Vagina (tissue), 2 donors: ENCODE measurements at regions not wholly inside any gene's neighbourhood (a gene's known extent, or its start where the extent isn't known, plus 50 kb on each side); places are given as distances from the start of the nearest gene placed in this dataset.

Experiments
- DNase-seq, 2 donors: peaks; one replicate each; pipeline ENCODE4 v3.0.0-alpha.2; 2017; ENCODE audit errors: extremely low spot score in 2 of 2
- H3K27ac ChIP-seq: fragments of 200-600 bp; sonication (generic); one replicate; pipeline ENCODE4 v1.5.1; 2019
- H3K27me3 ChIP-seq: fragments of 200-600 bp; sonication (generic); one replicate; pipeline ENCODE4 v1.5.1; 2019
- H3K36me3 ChIP-seq, 2 donors: fragments of 200-600 bp; sonication (generic); one replicate each; pipeline ENCODE4 v1.5.1; 2017 to 2019
- H3K4me1 ChIP-seq: fragments of 200-600 bp; sonication (generic); one replicate; pipeline ENCODE4 v1.5.1; 2019
- H3K4me3 ChIP-seq, 2 donors: fragments of 200-600 bp; sonication (generic); 1 replicate in 1 of 2; 2 replicates in 1 of 2; pipeline ENCODE4 v1.5.1; 2016 to 2019
- H3K9me3 ChIP-seq: fragments of 200-600 bp; sonication (generic); one replicate; pipeline ENCODE4 v1.5.1; 2019
- CTCF ChIP-seq, 3 experiments: fragments of 450-650 bp in 2 of 3; fragments of 200-600 bp in 1 of 3; sonication (generic) in 1 of 3; IDR thresholded peaks; one replicate each; pipeline ENCODE4 v1.5.1; 2017 to 2019; ENCODE audit warnings: antibody characterized with exemption in 3 of 3, mild to moderate bottlenecking in 2 of 3, moderate library complexity in 2 of 3
- POLR2A ChIP-seq, 2 donors: fragments of 450-650 bp; IDR thresholded peaks; one replicate each; pipeline ENCODE4 v1.6.1; 2017; ENCODE audit warnings: antibody characterized with exemption in 2 of 2, mild to moderate bottlenecking in 2 of 2, moderate library complexity in 2 of 2
- POLR2AphosphoS5 ChIP-seq, 2 donors: sonication (generic); formaldehyde crosslinking; IDR thresholded peaks; one replicate each; pipeline ENCODE4 v1.9.0; 2017; ENCODE audit warnings: antibody characterized with exemption in 2 of 2, mild to moderate bottlenecking in 2 of 2, low read depth in 1 of 2; ENCODE audit not compliant: insufficient read depth in 1 of 2
- intact Hi-C: fragments of 100-400 bp; cut with DNase I; formaldehyde crosslinking; loops from one replicate; pipeline ENCODE4 v1.15.1; 2023

- Histone ChIP-seq H3K27me3 (no peaks in the 10 kb centered on the region), H3K27ac (no peak overlapping the region)
Measured at GRCh38 chr13:111915104-111915551, 151.8 kb upstream of the SOX1 start.

GRCh38 chr13:111916201-111916600 is 150.7 kb upstream of the SOX1 start:
- no peaks in the 10 kb centered on the region for H3K4me1 ChIP-seq
- no peak overlapping the region for H3K27ac ChIP-seq
- no peaks in the 10 kb centered on the region for H3K9me3 ChIP-seq
- peak in 1 of 2 donors; percentile 25 for DNase-seq
- intact Hi-C loops, result no loop called here
- H3K4me3 ChIP-seq, result no peak overlapping the region
- no peaks in the 10 kb centered on the region for H3K36me3 ChIP-seq
- TF ChIP-seq CTCF (IDR thresholded peaks at IDR 0.05), result no peak
- no peaks in the 10 kb centered on the region for H3K27me3 ChIP-seq

More at GRCh38 chr13:111915104-111915551, 151.8 kb upstream of the SOX1 start:
- no peak overlapping the region for H3K4me3 ChIP-seq
- H3K4me1 ChIP-seq, result no peaks in the 10 kb centered on the region
- no peaks in the 10 kb centered on the region for H3K9me3 ChIP-seq
- no peaks in the 10 kb centered on the region for H3K36me3 ChIP-seq
- peak; percentile 74 to 77 for DNase-seq
- no peak for TF ChIP-seq POLR2A (IDR thresholded peaks at IDR 0.05)
- TF ChIP-seq POLR2AphosphoS5 (IDR thresholded peaks at IDR 0.05; ENCODE audit: insufficient read depth in 1 of 2, low read depth in 1 of 2), result no peak
- TF ChIP-seq CTCF (IDR thresholded peaks at IDR 0.05), result no peak
- intact Hi-C loops, result no loop called here

DNA sequence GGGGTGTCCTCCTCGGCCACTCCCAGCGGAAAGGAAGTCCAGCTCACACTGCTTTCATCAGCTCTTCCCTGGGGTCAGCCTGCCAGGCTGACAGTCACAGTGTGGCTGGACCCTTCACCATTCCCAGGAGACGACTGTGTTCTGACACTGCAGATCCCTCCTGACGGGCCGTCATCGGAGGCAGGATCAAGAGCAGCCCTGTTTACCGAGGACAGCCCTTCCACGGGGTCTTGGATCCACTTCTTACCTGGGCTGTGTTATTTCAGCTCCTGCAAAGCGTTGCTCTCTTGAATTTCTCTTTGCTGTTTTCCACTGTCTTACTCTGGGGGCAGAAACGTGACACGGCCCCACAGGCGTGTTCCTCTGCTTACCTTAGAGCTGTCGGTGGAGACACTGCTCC is 149.9 kb upstream of the SOX1 start:
- Histone ChIP-seq H3K4me1 (no peaks in the 10 kb centered on the region), H3K36me3 (no peaks in the 10 kb centered on the region), H3K9me3 (no peaks in the 10 kb centered on the region), H3K27ac (no peak overlapping the region), H3K27me3 (no peaks in the 10 kb centered on the region), H3K4me3 (no peak overlapping the region)
- no peak for DNase-seq
- intact Hi-C loops, result no loop called here
- no peak for TF ChIP-seq POLR2A (IDR thresholded peaks at IDR 0.05)
- TF ChIP-seq CTCF (IDR thresholded peaks at IDR 0.05), result no peak
- no peak for TF ChIP-seq POLR2AphosphoS5 (IDR thresholded peaks at IDR 0.05; ENCODE audit: insufficient read depth in 1 of 2, low read depth in 1 of 2)

DNA sequence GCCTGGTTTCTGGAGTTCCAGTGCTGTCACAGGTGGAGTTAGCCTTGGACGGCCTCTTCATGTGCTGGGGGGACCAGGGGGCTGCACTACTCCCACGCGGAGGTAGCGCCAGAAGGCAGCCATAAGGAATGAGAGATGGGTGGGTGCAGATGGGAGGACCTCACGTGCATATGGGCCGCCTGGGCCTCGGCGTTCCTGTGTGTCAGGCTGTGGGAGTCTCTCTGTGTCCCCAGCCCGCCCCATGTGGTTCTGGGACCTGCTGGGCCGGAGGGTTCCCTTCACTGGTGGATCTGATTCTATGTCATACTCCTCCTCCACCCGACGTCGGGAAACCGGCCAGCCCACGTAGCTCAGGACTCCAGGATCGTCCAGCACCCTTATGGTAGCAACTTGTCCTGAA is 149.0 kb upstream of the SOX1 start:
- TF ChIP-seq CTCF (IDR thresholded peaks at IDR 0.05), result no peak
- no peak for TF ChIP-seq POLR2A (IDR thresholded peaks at IDR 0.05)
- TF ChIP-seq POLR2AphosphoS5 (IDR thresholded peaks at IDR 0.05; ENCODE audit: insufficient read depth in 1 of 2, low read depth in 1 of 2), result no peak
- no peaks in the 10 kb centered on the region for H3K36me3 ChIP-seq
- intact Hi-C loops, result no loop called here
- H3K4me1 ChIP-seq, result no peaks in the 10 kb centered on the region
- no peaks in the 10 kb centered on the region for H3K9me3 ChIP-seq
- no peak overlapping the region for H3K4me3 ChIP-seq
- H3K27me3 ChIP-seq, result no peaks in the 10 kb centered on the region
- DNase-seq, result no peak
- no peak overlapping the region for H3K27ac ChIP-seq

DNA sequence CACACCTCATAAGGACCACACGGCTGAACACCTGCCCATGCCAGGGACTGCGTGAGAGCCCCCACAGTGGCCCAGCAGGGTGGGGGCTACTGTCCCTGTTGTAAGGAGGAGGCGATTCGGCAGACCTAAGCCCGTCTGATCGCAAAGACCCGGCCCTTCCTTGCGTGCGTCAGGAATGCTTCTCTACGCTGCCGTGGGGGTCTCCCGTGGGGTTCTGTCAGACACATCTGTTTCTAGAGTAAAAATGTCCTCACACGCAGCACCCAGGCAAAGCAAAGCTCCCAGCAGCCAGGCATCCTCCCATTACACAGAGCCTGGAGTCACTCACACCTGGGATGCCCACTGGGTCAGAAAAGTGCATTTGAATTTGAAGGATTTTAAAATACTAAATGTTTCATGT is 147.7 kb upstream of the SOX1 start:
- no peak for DNase-seq
- H3K4me3 ChIP-seq, result no peak overlapping the region
- no peaks in the 10 kb centered on the region for H3K27me3 ChIP-seq
- H3K27ac ChIP-seq, result no peak overlapping the region
- H3K9me3 ChIP-seq, result no peaks in the 10 kb centered on the region
- intact Hi-C loops, result no loop called here
- no peak for TF ChIP-seq CTCF (IDR thresholded peaks at IDR 0.05)
- no peak for TF ChIP-seq POLR2AphosphoS5 (IDR thresholded peaks at IDR 0.05; ENCODE audit: insufficient read depth in 1 of 2, low read depth in 1 of 2)
- no peak for TF ChIP-seq POLR2A (IDR thresholded peaks at IDR 0.05)
- no peaks in the 10 kb centered on the region for H3K4me1 ChIP-seq
- no peaks in the 10 kb centered on the region for H3K36me3 ChIP-seq
